HG02642 (cell line): ENCODE measurements at regions not wholly inside any gene's neighbourhood (a gene's known extent, or its start where the extent isn't known, plus 50 kb on each side); places are given as distances from the start of the nearest gene placed in this dataset.
"Not testable (repeated sequence)": the region's sequence is repeated elsewhere in the genome, so short reads cannot be mapped to it uniquely, and the experiment has no call there.

Experiments
- ATAC-seq: cut with Tn5 transposase; IDR thresholded peaks from one replicate; pipeline ENCODE4 v1.9.1; 2021; ENCODE audit warnings: mild to moderate bottlenecking; ENCODE audit not compliant: unreplicated experiment, poor library complexity

DNA sequence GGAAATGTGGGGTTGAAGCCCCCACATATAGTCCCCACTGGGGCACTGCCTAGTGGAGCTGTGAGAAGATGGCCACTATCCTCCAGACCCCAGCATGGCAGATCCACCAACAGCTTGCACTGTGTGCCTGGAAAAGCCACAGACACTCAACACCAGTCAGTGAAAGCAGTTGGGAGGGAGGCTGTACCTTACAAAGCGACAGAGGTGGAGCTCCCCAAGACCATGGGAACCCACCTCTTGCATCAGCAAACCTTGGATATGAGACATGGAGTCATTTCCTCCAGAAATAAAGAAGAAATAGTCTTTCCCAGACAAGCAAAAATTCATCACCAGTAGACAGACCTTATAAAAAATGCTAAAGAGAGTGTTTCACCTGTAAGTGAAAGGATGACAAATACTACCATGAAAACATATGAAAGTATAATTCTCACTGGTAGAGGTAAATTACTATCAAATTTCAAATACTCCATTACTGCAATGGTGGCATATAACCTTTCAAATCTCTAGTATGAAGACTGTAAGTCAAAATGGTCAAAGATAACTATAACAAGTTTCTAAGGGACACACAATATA, 152.6 kb upstream of the EPHA4 start:
- ATAC-seq, result no peak

DNA sequence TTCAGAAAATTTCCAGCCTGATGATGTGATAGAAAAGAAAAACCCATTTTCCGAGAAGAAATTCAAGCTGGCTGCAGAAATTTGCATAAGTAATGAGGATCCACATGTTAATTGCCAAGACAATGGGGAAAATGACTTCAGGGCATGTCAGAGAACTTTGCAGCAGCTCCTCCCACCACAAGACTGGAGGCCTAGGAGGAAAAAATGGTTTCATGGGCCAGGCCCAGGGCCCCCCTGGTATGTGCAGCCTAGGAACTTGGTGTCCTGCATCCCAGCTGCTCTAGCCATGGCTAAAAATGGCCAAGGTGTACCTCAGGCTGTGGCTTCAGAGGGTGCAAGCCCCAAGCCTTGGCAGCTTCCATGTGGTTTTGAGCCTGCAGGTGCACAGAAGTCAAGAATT, 152.0 kb upstream of the EPHA4 start:
- ATAC-seq, result not testable (repeated sequence)

DNA sequence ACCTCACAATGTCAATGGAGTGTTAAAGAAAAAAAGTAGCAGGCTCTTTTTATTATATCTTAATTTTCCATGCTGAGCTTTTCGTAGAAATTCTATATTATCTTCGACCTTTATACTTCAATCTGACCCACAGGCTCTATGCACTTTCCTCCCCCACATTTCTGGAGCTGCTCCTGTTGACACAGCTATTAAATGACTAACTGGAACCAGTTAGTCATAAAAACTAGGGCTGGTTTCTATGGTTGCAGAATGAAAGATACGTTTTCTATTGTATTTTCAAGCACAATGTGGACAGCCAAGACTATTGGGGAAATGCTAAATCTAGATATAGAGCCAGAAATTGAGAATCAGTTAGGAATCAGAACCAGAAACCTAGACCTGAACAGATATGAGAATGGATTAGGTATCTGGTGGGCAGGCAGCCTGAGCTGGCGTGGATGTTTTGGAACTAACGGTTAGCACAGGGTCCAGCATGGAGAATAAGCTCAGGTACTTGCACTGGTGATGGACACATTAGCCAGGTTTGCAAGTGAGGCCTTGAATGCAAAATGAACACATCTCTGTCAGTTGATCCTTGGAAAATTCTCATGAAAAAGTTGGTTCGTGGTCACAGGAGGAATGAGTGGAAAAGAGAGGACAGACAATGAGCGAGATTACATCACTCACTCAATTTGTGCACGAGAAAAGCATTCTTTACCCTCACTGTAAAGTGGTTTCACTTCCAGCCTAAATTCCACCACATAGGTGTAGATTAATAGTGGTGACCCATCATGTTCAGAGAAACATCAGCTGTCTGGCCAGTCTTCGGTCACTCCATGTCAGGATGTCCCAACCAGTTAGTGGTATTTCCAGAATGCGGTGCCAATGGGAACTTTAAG, 144.6 kb upstream of the EPHA4 start:
- ATAC-seq, result no peak

DNA sequence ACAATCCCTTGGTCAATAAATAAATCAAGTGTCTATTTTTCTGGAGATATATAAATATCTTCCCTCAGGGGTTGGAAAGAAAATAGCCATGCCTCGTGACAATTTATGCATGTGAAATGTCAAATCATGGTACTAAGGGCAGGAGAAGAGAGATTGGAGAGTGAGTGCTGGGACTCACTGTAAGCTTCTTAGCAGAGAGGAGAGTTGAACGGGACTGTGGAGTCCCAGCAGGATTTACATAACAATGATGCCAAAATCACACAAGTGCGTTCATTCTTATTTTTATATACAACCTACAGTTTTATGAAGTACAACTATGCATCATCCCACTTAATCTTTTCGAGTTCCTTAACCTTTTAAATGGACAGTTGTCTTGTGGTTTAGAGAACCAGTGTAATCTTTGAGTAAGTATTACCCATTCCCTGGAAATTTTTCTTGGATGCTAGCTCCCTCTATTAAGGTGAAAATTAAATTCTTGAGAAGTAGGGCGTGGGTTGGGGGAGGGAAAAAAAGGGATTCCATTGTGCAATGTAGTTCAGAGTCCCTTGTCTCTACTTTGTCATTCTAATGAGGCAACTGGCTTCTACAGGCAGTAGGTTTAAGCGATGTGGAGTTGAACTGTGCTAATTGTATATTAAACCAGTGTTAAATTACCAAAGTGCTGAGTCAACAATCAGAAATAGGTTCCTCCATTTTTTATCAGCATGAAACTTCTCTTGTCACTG, 143.6 kb upstream of the EPHA4 start:
- no peak for ATAC-seq

DNA sequence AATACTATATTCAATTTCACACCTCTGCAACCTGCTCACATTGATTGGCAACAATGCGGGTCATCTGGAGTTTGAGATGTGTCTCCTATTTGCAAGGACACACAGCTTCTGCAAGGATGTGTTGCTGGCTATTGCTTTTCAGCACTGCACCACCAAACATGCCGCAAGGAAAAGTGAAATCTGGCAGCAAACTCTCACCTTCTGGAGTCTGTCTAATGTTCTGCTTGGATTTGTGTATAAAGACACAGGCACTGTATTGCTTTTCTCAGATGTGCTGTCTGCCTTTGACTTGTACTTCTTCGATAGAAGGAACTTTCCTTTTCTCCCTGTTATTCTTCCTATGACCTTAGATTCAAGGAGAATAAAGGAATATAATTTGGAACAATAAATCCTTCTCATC, 138.6 kb upstream of the EPHA4 start:
- no peak for ATAC-seq

DNA sequence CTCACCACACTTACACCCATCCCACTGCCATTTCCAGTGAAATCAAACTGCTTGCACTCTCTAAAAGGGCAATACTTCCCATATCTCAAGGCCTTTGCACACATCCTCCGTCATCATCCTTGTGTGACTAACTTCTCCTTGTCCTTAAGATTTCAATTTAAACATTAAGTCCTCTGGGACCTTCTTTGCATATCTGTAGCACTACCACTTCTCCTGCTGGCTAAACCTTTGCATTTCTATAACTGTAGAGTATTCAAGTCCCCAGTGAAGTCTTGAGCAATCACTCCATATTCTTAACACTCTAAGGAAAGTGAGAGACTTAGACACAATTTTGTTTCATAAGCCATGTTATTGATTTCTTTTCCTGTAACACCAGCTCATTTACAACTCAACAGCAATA, 136.8 kb upstream of the EPHA4 start:
- no peak for ATAC-seq

DNA sequence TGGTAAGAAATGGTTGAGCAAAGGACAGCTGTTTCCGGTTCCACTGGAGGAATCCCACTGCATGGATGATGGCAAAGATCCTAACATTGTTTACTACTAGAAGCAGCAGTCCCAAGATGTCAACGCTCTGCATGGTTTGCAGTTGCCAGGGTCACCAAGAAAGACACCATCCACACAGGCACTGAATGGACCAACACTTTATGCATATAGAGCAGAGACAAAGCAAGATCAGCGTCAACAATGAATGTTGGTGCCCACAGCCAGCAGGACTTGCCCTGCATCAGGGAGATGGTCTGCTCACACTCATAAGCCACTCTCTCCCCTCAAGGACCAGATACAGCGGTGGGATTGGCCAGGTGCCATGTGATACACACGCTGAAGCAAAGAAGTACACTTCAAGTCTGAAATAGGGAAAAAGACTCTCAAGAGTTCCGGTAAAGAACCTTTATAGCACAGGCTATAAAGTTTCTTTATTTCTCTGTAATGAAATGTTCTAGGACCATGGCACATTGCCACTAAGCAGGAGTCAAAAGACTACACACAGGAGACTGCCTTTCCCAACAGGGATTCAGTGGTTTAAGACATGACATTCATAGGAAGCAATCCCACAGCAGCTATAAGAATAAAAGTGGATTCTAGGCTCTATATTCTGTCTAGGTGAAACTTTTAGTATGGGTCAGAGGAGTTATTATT, 133.2 kb upstream of the EPHA4 start:
- no peak for ATAC-seq

DNA sequence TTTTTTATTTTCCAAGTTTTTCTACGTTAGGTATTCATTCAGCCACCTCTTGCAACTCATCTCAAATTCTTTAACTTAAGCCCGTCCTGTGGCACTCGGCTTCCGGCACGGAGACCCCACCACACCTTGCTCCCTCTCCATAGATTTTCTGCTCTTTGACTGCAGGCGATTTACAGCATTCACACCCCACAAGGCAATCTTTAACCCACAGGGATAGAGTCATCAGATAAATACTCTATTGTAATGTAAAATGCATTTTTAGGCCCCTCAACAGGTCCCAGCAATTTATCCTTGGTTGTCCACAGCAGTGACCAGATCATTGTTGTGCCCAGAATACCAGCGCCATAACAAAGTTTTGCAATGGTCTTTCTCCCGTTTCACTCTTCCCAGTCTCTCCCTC, 132.3 kb upstream of the EPHA4 start:
- no peak for ATAC-seq

DNA sequence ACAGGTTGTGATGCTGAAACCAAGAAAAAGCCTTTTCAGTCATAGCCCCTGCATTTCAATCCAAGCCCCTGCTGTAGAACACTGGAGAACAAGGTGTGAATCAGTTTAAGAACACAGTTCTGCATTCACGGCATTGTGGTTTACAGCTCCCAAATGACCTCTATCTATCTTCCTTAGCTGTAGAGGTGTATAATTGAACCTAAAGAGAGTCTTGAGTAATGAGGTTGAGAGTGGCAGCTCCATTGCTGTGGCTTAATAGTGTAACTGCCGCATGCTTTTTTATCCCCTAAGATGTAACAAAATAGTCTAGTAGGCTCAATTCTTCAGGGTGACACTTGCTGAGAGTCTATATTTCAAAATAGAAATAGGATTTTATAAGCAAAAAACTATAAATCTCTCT, 121.3 kb upstream of the EPHA4 start:
- ATAC-seq, result no peak

DNA sequence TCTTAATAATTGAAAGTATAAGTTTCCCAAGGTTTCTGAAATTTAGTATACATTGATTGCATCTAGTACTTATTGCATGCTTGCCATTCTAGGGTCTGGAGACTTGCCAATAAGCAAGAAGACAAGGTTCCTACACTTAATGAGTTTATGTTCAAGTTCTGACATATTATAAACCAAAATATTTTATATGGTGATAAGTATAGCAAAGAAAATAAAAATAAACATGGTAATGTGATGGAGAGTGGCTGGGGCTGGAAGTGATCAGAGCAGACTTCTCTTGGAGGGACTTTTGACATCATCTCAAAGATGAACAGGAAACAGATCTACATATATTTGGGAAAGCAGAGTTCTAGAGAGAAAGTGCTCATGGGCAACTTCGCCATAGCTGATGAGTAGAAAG, 119.5 kb upstream of the EPHA4 start:
- no peak for ATAC-seq

DNA sequence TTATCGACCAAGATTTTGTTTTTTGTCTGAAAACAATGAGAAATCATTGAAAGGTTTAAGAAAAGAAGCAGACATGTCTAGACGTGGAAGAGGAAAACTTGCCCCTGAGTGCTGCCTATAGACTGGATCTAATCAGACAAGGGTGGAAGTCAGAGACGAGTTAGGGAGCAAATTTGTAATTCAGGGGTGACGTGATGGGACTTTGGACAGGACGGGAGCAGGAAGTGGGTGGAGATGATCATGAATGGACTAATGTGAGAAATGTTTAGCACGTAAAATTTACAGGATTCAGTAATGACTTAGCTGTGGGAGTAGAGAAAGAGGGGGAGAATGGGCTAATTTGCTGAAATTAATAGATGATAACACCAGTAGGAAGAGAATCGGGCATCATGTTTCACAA, 117.0 kb upstream of the EPHA4 start:
- no peak for ATAC-seq

DNA sequence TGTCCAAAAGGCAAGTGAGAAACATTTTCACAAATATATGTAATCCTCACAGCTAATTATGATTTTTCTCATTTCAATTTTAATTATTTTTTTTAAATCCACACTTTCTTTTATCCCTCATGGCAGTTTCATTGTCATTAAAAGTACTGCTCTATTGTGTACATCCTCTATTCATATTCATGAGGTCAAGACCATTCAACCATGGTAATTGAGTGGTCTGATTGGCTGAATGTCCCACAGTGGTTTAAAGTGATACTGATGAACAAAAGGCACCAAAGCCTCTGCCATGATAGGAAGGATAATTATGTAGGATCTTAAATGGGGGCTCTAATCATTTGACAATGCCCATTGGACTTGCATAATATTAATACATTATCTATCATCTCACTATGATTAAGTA, 108.4 kb upstream of the EPHA4 start:
- no peak for ATAC-seq

DNA sequence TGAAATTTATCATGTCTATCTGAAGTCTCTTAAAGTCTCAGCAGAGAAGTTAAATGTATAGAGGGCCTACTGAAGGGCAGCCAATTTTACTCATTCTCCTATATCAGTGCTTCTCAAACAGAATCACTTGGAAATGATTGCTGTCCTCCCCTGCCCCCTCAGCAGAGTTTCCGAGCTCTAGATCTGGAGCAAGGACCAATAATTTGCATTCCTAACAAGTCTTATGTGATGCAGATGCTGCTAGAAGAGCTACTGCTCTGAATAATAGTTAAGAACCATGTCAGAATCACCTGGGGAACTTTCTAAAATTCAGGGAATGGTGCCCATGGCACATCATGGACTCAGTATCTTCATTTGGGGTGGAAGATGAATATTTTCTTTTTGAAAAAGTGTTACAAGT, 105.6 kb upstream of the EPHA4 start:
- ATAC-seq, result no peak

DNA sequence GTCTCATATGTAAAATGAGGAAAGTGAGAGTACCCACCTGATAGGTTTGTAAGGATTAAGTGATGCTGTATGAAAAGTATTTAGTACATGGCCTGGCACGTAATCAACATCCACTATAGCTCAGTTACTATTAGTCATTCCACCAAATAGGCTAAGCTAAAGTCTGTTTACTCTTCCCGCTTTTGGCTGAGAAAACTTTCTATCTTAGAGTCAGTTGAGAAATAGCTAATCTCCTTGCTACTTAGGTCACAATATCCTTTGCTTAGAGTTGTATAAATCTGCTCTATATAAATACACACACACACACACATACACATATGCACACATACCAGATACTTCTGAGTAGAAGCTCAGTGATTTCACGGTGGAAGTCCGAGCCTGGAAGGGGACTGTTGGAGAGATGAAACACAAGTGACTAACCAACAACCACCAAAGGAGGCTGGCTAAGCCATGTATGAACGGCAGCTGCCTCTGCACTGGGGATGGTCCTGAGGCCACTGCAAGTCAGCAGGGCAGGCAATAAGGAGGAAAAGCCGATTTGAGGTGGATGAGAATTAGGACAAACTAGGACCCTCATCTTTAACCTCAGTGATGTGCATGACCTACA, 104.6 kb upstream of the EPHA4 start:
- no peak for ATAC-seq

DNA sequence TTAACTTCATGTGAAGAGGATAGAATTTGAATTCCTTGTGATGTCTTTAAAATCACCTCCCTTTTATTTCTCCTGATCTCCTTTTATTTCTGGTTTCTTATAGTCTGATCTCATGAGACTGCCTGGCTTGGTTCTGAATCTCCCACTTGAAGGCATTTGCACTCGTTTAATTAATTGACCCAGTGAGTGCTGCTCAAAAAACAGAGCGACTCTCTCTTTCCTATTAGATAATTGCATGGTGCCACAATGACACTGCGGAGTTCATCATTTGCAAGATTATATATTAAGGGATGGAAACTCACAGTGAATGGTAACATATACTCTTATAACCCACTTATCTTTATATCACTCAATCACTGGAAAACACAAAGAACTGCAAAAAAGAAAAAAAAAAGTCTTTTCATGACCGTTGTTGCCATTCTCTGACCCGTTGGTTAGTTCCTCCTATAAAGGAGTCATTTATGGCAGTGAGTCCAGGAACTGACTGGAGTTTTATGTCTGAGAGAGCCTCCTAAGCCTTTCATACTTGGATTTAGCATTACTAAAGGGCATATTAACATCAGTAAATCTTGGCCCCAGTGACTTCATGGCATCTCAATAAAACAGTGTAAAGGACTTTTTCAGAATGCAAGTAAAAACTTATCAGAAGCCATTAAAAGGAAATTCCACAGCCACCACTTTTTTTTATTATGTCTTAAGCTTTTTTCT, 103.3 kb upstream of the EPHA4 start:
- ATAC-seq, result no peak

DNA sequence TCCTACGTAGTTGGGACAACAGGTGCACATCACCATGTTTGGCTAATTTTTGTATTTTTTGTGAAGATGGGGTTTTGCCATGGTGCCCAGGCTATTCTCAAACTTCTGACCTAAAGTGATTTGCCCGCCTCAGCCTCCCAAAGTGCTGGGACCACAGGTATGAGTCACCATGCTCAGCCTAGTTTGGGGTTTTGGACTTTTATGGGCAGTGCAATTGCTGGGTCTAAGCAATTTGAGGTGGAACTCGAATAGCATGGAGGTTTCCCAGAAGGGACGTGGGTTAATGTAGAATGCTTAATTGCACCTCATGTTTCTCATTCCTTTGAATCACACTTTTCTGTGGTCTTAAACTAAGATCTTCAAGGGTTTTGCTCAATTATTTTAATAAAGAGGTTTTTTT, 102.3 kb upstream of the EPHA4 start:
- no peak for ATAC-seq

DNA sequence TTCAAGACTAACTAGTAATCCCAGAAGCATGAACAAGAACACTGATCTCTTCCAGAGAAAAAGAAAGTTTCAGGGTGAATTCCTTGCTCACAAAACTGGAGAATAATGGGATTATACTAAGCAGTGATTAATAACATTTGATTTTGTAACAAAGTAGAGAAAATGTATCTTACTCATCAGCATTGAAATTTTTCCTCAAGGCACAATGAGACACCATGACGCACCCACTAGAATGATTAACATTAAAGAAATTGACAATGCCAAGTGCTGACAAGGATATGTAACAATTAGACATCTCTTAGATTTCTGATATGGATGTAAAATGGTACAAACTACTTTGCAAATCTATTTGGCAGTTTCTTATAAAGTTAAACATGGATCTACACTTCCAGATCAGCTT, 101.1 kb upstream of the EPHA4 start:
- ATAC-seq, result no peak

DNA sequence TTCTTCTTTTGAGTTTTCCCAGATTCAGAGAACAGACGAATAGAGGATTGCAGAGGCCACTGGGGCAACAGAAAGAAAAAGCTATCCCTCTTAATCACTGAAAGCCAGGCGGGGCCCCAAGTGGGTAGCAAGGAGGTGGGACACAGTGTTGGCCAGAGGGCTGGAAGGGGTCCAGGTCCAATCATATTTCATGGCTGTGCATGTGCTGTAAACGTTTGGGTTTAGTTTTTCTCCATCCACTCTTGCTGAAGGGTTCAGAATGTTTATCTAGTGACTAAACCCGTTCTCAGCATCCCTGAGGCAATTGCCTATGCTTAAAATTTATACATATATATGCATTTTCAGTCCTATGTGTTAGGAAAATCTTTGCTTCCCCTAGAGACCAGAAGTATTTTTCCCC, 99.4 kb upstream of the EPHA4 start:
- no peak for ATAC-seq

DNA sequence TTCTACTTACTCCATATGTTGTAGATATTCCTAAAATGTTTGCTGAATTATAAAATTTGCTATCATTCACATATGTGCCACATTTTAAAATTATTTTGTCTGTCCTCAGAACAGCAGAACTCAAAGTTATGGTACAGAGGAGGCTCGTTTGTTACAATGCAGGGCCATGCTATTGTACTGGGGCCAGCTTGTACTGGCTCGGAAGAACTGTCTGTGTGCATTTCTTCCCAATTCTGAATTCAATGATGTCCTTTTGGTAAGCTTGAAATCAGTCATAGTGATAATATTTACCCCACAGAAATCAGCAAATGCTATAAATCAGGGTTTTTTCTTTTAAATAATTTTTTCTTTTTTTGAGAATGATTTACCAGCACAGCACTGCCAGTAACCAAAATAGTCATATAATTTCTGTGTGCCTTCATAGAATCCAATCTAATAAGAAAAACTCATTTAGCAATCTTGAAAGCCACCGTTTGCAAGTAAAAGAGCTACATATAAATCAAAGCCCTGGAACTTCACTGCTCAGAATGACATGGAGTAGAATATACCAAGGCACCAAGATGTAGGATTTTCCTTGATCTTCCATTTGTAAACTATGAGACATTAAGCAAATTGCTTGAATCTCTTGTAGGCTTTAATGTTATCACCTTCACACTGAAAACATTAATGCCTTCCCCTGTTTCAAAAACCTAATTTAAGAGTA, 90.7 kb upstream of the EPHA4 start:
- no peak for ATAC-seq
